Activated naive CD4-positive, alpha-beta T cell (primary cell): ENCODE measurements at regions not wholly inside any gene's neighbourhood (a gene's known extent, or its start where the extent isn't known, plus 50 kb on each side); places are given as distances from the start of the nearest gene placed in this dataset.

Experiments
- DNase-seq, 4 experiments: peaks; one replicate each; lab custom pipeline; 2025; lab: John Stamatoyannopoulos, UW

- no peak for DNase-seq
Measured at GRCh38 chr1:189868021-189868420, 609.6 kb downstream of the BRINP3 start.

GRCh38 chr1:189874715-189875435 is 602.8 kb downstream of the BRINP3 start:
- no peak for DNase-seq

- DNase-seq, result no peak
Measured at GRCh38 chr1:189880135-189880534, 597.5 kb downstream of the BRINP3 start.

DNA sequence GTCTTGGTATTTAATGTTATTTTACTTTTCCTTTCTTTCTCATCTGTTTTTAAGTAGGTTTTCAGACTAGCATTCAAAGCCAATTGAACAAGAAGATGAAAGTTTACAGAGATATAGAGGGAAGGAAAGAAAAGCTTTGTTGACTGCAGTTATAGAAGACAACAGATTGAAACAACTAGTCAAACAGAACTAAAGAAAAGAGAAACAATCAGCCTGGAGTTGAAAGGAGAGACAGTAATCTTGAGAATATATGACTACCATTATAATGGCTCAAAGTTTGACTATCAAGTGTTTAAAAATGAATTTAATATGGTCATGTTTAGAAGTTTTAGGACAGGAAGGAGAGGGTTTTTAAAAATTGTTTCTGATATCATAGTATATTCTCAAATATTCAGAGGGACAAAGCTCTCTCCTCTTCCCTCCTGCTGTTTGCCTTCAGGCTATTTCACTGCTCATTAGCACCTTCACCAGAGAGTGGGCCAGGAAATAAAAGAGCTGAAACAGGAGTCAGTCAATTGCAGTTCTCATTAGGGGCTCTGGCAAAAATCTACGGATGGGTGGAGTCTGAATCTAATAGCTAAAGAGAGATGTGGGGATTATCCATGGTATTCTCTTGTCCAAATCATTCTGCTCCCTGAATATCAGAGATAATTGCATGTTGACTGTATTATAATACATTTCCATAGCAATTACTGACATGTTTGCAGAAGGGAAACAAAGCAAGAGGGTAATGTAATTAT is 577.8 kb downstream of the BRINP3 start:
- no peak for DNase-seq

DNA sequence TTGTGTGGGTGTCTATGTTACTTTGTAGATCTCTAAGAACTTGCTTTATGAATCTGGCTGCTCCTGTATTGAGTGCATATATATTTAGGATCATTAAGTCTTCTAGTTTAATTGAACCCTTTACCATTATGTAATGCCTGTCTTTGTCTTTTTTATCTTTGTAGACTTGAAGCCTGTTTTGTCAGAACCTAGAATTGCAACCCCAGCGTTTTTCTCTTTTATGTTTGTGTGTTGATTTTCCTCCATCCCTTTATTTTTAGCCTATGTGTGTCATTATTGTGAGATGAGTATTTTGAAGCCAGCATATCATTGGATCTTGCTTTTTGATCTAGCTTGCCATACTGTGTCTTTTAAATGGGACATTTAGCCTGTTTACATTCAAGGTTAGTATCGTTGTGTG is 573.2 kb downstream of the BRINP3 start:
- no peak for DNase-seq

DNA sequence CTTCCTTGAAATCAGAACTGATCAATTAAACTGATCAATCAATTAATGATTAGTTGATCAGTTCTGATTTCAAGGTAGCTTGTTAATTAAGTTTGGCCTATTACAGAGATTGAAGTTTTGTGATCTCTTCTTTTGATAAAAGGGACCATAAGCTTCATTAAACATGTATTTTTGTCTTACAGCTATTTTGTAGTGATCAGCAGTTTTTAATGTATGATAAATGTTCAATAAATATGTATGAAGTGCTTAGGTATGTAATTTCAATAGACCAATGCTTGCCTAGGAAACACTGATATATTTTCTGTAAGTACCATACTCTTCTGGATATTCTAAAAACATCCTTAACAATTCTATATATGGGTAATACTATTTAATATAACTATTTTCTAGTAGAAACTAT is 569.6 kb downstream of the BRINP3 start:
- DNase-seq, result no peak

- DNase-seq, result no peak
Measured at GRCh38 chr1:189921613-189922012, 556.1 kb downstream of the BRINP3 start.

GRCh38 chr1:189927641-189928040 is 550.0 kb downstream of the BRINP3 start:
- DNase-seq, result no peak

GRCh38 chr1:189929501-189930099 is 548.1 kb downstream of the BRINP3 start:
- DNase-seq, result no peak

DNA sequence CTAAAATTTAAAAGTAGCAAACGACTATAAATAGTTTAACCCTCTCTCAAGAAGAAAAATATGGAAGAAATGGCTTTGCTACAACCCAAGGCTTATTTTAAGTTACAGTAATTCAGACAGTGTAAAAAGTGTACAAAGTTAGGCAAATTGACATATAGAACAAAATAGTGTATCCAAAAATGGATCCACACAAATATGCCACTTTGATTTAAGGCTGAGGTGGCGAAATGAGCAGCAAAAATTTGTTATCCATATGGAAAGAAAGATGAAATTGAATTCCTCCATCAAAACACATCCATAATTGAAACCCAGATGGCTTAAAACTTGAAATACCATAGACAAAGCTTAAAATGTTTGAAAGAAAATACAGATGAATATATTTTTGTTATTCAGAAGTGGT is 540.8 kb downstream of the BRINP3 start:
- no peak for DNase-seq

DNA sequence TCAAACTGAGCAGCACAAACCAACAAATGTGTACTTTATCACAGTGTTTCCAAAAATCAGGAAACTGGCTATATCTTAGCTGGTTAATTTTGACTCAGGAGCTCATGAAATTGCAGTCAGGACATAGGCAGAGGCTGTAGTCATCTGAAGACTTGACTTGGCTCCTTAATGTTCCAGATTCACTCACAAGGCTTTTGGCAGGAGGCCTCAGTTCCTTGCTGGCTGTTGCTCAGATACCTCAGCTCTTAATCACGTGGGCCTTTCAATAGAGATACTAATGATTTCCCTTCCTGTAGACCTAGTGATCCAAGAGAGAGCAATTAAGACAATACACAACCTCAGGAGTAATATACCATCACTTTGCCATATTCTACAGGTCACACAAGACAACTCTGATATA is 537.7 kb downstream of the BRINP3 start:
- no peak for DNase-seq

- no peak for DNase-seq
Measured at GRCh38 chr1:189941922-189942321, 535.7 kb downstream of the BRINP3 start.

DNA sequence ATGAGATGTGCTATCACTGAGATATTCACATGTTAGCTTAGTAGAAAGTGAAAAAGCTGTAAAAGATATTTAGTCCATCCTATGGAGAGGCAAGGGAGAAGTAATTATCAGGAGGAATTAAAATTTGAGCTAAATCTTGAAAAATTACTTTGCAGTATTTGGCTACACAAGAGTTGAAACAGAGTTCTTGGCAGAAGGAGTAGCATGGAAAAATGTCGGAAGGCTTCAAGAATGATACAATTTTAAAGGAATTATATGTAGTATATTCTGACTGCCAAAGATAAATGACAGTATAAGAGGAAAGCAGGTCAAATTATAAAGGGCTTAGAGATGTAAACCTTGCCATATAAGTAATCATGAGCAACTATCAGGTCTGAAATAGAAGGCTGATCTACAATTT is 518.9 kb downstream of the BRINP3 start:
- DNase-seq, result no peak

- DNase-seq, result no peak
Measured at GRCh38 chr1:189960769-189961168, 516.9 kb downstream of the BRINP3 start.

DNA sequence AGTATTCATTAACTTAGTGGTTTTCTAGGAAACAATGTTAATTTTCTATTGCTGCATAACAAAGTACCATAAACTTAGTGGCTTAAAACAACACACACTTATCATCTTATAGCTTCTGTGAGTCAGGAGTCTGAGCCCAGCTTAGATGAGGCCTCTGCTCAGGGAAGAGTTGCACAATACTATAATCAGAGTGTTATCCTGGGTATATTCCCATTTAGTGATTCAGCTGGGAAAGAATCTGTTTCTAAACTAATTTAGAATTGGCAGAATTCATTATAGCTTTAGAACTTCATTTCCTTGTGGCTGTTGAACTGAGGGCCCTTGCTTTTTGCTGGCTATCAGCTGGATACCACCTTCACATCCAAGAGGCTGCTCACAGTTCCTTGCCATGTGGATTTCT is 515.5 kb downstream of the BRINP3 start:
- no peak for DNase-seq

GRCh38 chr1:189970331-189971230 is 507.1 kb downstream of the BRINP3 start:
- DNase-seq, result no peak

DNA sequence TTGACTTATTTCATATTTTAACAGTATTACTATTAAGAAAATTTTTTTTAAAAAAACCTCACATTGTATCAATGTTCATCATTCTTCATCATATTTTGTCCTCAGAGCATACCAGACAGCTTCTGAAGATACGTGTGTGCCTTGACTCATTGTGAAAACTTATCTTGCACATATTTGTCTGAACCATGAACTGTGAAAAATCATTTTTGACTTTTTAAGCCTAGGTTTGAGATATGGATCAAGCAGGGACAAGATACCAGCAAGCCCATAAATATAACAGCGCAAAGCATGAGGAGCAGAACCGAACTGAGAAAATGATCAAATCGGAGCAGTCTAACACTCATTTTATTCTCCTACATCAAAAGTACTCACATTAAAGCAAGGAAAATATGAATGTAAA is 506.0 kb downstream of the BRINP3 start:
- DNase-seq, result no peak

DNA sequence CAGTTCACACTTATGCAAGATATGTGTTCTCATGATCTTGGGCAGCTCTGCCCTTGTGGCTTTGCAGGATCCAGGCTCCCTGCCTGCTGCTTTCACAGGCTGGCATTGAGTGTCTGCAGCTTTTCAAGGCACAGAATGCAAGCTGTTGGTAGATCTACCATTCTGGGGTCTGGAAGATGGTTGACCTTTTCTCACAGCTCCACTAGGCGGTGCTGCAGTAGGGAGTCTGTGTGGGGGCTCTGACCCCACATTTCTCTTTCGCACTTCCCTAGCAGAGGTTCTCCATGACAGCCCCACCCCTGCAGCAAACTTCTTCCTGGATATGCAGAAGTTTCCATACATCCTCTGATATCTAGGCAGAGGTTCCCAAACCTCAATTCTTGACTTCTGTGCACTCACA is 500.5 kb downstream of the BRINP3 start:
- DNase-seq, result no peak

- no peak for DNase-seq
Measured at GRCh38 chr1:189983166-189983890, 494.3 kb downstream of the BRINP3 start.

GRCh38 chr1:189986516-189986915 is 491.1 kb downstream of the BRINP3 start:
- DNase-seq, result no peak

DNA sequence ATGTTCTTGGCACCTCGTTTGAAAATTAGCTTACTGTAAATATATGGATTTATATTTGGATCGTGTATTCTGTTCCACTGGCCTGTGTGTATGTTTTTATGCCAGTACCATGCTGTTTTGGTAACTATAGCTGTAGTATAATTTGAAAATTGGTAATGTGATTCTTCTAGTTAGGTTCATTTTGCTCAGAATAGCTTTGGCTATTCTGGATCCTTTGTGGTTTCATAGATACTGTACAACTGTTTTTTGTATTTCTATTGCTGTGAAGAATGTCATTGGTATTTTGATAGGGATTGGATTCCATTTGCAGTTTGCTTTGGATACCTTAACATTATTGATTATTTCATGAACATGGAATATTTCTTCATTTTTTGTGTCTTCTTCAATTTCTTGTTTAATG is 490.2 kb downstream of the BRINP3 start:
- no peak for DNase-seq

DNA sequence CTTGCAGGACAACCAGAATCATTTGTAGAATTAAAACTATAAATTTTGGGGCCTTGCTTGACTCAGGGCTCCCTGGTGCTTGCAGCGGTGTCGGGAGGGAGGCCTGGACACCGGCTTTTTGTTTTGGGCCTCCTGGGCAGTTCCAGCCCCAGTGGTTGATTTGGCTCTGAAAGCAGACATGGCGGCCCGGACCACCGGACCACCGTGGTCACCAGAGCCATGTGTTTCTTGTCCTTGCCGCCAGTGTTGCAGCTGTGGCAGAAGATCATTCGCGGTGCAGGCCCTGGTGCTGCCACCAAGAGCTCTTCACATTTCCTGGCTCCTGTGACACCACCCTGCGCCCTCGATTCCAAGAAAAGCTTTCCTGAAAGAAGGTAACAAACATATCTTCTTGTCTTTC is 484.8 kb downstream of the BRINP3 start:
- no peak for DNase-seq
